ENCODE measurements at regions not wholly inside any gene's neighbourhood (a gene's known extent, or its start where the extent isn't known, plus 50 kb on each side); places are given as distances from the start of the nearest gene placed in this dataset.
"Not testable (repeated sequence)": the region's sequence is repeated elsewhere in the genome, so short reads cannot be mapped to it uniquely, and the experiment has no call there.

- TF ChIP-seq CTCF (IDR thresholded peaks at IDR 0.05); REST (IDR thresholded peaks at IDR 0.05; ENCODE audit: insufficient read depth in 1 of 2, low read depth in 2 of 2, low read length in 1 of 2): not testable (repeated sequence)
Measured at GRCh38 chr9:63824804-63825203, 1460.2 kb downstream of the FOXD4L5 start.
